Femur (tissue), 1 donor: ENCODE measurements at regions not wholly inside any gene's neighbourhood (a gene's known extent, or its start where the extent isn't known, plus 50 kb on each side); places are given as distances from the start of the nearest gene placed in this dataset.

Experiments
- DNase-seq: peaks from one replicate; pipeline ENCODE4 v3.0.0-alpha.2; 2017

DNA sequence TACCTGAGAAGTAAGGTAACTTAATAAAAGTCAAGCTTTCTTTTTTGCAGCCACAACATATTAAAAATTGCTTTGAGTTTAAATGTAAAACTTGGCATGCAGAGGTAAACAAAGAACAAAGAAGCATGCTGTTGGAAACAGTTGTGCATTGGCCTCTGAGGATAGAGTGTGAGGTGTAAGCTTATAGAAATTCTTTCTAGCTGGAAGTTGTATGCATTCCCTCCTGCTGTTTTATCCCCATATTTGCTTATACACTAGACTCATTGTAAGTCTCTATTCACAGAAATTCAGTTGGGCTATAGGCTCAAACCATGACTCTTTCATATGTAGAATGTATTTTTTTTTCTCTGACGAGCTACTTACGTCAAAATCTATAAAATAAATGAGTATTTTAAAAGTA, 316.3 kb downstream of the SLC6A15 start:
- DNase-seq, result no peak

DNA sequence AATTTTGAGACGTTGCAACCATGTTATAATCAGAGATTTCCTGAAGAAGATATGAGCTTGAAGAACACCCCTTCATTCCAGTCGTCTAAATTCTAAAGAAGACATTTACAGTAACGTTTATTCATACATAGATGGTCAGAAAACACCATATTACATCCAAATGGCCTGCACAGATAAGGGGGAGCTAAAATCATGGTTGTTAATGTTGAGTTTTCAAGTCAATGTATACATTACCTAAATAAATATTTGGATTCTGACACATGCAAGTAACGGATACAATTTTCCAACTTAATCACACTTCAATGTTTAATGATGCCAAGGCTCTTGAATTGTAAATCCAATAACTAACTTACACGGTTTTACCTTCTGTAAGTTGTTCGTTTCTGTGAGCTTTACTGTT, 318.4 kb downstream of the SLC6A15 start:
- DNase-seq, result no peak

DNA sequence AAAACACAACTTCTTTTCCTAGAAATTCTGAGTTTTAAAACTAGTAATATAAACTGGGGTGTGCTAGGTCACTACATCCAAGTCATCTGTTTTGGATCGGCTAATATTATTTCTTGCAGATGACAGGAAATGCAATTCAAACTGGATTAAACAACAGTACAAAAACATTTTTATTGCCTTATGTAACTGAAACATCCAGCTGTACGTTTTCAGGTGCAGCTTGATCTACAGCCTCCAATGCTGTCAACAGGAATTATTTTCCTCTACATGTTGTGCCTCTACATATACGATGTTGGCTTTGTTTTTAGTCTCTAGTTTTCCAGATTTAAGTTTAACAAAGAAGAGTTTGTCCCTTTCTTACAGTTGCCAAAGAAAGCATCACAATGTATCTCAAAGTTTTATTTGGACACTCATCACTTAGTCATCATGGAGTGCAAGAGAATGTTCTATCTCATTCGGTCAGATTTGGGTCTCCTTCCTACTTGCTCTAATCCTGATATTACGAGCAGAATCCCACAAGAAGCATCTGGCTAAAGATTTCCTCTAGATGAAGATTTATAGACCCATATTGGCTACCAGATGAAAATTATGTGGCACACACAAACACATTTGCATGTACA, 326.7 kb downstream of the SLC6A15 start:
- peak; percentile 24 for DNase-seq

DNA sequence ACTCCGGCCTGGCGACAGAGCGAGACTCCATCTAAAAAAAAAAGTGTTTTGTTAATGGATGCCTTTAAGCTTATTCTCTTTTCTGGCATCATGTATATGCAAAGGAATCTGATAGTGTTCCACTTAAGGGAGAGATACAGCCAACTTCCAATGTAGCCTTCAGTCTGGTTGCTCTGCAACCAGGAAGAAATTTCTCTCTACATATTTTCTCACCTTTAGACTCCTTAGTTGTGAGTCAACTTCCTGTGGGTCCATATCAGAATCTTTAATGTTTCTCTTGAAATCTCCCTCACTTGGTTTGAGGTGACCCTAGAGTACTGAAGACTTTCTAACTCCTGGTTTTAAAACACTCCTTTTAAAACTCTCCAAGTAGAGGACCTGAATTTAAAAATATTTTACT, 340.4 kb downstream of the SLC6A15 start:
- DNase-seq, result no peak

DNA sequence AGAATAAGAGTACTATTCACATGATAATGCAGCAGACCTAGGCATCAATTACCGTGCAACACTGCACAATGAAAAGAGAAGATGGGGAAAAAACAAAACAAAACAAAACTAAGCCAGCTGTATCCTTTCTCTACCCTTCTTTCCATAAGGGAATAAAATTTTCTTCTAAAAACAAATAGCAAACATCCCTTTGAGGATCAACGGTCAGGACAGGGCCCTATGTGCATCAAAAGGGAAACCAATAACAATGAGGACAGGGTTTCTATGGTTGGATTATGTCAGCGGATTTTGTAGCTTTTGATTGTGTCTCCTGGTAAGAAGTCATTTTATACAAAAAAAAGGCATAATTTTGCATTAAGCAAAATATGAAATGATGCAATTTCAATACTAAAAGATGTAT, 350.3 kb downstream of the SLC6A15 start:
- no peak for DNase-seq

DNA sequence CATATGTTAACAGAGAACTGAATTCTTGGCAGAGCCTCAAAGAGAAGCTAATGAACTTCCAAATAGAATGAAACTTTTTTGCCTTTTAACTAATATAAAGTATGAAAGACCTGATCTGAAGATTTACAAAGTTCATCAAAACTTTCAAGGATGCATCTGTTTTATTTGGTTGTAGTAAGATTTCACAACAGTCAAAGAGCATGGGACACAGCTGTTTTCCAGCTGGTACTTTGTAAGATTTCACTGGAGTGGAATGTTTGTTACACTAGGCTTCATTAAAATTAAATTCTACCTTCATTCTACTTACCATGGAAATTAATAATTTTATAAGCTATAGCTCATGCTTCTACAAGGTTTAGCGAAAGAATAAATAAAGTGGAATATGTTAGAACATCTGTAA, 351.2 kb downstream of the SLC6A15 start:
- DNase-seq, result no peak

DNA sequence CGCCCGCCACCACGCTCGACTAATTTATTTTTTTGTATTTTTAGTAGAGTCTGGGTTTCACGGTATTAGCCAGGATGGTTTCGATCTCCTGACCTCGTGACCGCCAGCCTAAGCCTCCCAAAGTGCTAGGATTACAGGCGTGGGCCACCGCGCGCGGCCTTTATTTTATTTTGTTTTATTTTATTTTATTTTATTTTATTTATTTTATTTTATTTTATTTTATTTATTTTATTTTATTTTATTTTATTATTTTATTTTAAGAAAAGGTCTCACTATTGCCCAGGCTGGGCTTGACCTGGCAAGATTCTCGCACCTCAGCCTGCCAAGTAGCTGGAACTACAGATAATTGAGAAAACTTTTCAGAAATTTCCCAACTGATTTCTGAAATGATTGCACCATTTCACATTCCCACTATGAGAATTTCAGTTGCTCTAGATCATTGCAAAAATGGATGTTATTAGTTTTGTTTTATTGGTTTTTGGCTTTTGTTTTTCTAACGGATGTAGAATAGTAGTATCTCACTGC, 358.3 kb downstream of the SLC6A15 start:
- no peak for DNase-seq

DNA sequence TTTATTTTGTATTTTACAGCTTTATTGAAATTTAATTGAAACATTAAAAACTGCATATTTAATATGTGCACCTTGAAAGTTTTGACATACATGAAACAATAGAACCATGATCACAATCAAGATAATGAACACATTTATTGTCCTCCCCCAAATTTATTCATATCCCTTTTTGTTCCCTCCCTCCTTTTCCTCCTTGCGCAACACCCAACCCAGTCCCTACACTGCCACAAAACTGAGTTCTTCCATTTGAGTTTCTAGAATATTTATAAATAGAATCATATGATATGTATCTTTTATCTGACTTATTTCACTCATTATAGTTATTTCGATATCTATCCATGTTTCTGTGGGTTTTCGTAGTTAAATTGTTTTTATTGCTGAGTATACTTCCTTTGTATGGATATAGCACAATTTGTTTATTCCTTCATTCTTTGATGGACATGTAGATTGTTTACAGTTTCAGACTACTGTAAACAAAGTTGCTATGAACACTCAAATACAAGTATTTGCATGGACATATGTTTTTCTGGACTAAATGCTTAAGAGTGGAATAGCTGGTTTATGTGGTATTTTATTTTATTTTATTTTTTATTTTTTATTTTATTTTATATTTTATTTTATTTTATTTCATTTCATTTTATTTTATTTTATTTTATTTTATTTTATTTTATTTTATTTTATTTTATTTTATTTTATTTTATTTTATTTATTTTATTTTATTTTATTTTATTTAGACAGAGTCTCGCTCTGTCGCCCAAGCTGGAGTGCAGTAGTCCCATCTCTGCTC, 359.1 kb downstream of the SLC6A15 start:
- DNase-seq, result no peak

DNA sequence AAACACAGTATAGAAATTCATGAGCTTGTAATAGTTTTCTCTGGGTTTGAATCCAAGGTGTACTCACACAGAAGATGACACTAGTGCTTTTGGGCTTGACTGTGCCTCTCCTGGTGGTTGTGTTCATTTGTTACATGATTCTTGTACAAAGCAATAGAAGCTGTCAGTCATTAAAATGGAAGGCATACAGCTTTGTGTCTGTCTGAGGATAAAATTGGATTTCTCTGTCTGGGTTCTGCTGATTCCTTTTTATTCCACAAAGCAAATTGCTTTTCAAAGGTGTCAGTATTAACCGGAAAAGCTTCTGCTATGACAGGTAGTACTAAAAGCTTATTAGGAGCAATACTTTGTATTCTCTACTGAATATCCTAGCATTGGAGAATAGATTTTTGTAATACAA, 361.2 kb downstream of the SLC6A15 start:
- DNase-seq, result no peak

DNA sequence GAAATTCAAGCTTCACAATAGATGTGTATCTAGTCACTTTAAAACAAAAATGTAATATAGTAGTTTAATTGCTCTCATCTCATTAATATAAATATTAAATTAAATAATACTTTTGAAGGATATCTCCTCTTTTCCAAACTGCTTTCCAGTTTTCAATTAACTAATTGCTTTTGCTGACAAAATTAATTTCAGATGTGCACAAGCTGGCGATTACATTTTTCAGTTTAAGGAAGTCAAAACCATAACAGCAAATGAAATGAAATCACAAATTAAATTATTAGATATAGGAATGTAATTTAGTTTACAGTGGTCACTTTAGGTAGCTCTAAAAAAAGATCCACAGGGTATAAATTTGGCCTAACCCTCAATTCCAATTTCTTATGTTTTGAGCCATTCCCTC, 362.1 kb downstream of the SLC6A15 start:
- no peak for DNase-seq

DNA sequence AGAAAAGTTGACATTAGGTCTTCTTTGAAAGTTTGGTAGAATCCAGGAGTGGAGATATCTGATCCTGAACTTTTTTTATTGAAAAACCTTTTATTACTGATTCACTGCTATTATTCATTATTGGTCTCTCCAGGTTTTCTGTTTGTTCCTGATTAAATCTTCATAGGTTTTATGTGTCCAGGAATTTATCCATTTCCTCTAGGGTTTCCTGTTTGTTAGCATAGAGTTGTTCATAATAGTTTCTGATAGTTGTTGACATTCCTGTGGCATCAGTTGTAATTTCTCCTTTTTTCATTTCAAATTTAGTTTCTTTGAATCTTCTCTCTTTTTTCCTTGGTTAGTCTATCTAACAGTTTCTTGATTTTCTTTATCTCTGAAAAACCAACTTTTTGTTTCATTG, 370.3 kb downstream of the SLC6A15 start:
- DNase-seq, result no peak

DNA sequence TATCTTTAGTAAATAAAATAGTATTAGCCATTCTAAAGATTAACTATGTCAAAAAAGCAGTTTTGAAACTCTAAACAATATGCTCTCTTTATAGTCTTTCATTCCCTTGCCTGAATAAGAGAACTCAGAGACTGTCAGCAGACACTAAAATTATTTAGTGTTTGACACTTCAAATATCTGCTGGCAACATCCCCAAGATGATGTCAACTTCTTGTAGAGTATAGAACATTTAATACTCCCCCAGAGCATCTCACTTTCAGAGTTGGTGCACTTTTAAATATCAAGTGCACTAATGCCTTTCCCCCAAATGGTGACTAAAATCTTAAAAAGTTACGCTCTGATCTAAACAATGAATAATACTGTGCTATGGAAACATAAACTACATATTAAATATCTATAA, 374.9 kb downstream of the SLC6A15 start:
- DNase-seq, result no peak

DNA sequence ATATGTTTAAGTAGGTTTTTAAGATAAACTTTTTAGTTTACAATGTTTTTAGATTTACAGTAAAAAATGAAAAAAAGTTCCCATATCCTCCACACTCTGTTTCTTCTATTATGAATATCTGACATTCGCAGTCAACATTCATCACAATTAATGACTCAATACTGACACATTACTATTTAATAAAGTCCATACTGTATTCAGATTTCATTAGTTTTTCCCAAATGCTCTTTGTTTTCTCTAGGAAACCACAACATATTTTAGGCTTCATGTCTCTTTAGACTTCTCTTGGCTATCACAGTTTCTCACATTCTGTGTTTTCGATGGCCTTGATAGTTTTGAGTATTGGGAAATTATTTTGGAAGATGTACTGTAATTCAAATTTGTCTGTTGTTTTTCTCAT, 399.8 kb downstream of the SLC6A15 start:
- no peak for DNase-seq

DNA sequence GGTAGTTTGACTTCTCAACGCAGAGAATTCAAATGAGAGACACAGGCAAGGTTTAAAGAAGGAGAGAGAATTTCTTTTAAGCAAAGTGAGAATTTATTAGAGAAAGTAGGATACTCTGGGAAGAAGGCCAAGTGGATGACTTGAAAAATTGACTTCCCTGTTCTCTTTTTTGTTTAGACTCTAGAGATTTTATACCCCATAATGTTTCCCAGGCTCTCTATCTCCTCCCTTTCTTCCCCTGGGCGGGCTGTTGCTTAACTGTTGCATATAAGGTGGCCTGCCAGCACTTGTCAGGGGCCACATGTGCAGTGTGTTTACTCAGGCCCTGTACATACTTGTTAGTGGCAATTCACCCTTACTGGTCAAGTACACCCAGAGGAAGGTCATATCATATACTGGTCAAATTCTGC, 403.7 kb downstream of the SLC6A15 start:
- DNase-seq, result no peak

DNA sequence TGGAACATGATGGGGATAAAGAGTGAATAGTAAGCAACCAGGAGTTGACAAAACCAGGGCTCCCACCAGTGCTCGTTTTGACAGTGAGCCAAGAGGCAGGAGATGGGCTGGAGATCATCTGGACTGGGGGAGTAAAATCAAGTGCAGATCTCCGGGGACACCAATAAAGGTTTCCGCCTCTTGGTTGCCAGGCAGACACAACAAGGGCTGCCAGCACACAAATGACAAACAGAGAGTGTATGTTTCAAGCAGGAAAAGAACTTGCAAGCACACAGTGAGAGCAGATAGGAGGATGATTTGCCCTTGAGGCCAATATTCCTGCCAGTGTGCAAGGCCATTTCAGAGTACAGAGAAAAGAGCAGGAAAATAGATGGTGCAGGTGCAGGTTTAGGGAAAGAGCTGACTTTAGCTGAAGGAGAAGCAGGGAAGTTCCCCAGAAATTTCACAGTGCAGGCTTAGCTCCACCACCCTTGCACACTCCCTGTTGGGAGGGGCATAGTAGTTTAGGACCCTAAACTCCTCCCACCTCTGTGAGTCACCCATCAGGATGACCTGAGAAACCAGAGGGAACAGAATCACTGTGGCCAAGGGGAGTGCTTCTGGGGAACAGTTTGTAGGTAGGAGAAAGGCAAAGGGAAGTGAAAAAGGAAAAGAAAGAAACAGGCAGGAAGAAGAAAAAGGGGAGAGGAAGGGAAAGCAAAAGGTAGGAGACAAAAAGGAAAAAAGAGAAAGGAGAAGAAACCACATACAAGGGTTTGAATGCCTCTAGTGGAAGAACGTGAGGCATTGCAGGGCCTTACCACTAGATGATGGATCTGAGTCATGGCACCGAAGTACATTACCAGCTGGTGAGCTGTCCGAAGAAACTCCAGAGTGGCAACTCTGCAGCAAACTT, 404.4 kb downstream of the SLC6A15 start:
- peak; percentile 59 for DNase-seq

DNA sequence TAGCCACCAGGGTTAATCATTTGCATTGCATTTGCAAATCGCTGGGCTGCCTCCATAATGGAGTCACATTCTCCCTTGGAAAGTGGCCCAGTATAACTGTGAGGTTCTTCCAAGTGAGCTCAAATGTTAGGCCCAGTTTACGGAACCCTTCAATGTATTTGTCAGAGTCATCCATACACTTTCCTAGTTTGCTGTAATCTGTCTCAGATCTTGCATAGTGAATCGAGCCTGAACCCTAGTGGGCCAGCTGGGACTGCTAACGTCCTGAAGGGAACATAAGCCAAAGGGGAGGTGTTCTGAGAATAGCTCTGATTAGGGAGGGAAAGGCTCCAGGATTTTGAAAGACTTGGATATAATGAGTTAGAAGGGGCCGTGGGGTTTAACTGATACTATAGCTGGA, 406.3 kb downstream of the SLC6A15 start:
- peak; percentile 62 for DNase-seq

DNA sequence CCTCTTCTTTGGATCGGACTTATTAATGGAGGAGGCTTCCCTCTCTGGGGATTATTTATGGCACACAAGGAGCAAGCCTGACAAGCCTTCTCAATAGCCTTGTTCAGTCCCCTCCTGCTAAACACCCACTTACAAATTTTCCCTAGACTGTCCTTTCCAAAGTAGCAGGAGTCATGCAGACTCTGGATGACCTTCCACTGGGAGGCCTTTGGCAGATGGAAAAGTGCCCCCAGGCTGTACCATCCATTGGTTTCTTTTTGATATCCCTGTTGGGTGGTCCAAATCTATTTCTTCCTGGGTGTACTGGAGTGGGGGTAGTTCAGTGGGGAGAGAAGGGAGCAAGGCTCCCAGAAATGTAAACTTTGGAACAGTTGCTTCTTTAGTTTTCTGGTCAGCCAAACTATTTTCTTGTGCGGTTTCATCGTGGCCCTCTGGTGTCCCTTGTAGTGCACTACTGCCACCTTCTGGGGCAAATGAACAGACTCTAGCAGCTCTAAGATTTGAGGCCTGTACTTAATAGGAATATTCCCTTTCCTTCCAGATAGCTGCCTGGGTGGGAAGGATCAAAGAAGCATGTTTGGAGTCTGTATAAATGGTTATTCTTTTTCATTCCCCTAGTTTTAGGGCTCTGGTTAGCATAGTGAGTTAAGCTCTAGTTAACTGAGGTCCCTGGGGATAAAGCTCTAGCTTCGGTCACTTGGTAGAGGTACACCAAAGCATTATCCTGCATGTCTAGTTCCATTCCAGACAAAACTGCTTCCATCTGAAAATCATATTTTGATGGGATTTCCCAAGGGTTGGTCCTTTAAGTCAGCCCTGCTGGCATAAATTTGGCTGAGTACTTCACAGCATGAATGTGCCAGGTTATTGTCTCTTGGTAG, 409.5 kb downstream of the SLC6A15 start:
- peak; percentile 54 for DNase-seq

DNA sequence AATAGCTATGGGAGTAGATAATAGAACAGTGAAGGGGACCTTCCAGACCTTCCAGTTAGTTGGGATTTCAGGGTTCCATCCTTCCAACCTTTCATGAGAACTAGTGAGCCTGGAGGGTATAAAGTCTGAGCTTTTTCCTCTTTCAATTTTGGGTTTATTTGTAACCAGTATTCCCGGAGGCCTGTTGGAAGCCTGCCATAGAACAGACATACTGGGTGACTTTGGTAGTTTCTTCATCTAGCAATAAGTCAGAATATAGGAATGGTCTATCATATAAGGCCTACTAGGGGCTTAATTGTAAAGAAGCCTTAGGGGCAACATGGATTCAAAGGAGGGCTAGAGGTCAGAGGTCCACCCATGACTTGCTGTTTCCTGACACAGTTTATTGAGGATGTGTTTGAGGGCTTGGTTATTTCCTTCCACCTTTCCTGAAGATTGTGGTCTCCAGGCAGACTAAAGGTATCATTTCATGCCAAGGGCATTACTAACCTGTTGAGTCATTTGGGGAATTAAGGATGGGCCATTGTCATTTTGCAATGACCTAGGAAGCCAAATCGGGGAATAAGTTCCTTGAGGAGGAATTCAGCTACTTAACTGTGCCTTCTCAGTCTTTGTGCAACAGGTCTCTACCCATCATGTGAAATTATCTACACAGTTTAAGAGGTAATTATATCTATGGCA, 410.3 kb downstream of the SLC6A15 start:
- DNase-seq, result no peak

DNA sequence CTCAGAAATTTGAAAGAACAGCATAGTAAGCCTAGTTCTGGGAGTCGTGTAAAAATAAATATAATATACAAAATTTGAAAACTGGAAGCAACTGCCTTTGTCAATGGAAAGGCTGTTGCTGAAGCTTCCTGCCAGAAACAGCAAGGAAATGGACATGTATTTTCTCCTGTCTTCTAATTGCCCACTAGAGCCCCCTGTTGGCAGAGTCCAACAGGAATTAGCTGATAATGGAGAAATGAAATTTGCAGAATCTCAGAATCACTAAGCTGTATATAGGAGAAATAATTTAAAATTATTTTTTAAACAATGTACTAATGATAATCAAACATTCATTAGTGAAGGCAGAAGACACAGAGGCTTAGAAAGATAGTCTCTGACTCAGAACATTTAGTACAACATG, 414.8 kb downstream of the SLC6A15 start:
- DNase-seq, result no peak

DNA sequence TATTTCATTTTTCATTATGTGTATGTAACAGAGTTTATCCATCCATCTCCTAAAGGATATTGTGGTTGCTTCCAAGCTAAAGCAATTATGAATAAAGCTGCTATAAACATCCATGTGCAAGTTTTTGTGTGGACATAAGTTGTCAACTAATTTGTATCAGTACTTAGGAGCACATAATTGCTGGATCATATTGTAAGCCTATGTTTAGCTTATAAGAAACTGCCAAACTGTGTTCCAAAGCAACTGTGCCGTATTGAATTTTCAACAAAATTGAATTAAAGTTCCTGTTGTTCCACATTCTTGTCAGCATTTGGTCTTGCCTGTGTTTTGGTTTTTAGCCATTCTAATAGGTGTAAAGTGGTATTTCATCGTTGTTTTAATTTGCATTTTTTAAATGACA, 416.9 kb downstream of the SLC6A15 start:
- DNase-seq, result no peak

DNA sequence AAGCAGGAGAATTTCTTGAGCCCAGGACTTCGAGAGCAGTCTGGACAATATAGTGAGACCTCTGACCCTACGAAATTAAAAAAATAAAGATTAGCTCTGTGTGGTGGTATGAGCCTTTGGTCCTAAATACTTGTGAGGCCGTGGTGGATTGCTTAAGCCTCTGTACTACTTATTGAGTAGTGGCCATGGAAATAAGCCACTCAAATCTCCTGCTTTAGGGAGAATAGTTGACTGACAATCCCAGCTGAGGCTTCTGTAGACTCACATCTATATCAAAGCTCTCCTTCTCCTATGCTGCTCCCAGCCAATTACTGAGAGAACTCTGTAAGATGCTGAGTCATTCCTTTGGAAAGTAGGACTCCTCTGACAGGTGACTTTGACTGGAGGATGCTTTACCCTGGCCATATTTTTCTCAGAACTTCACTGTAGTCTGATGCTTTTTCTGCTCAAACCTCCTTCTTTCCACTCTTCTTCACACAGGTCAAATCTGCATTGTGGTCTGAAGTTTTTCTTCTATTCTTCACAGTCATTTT, 420.2 kb downstream of the SLC6A15 start:
- DNase-seq, result no peak

DNA sequence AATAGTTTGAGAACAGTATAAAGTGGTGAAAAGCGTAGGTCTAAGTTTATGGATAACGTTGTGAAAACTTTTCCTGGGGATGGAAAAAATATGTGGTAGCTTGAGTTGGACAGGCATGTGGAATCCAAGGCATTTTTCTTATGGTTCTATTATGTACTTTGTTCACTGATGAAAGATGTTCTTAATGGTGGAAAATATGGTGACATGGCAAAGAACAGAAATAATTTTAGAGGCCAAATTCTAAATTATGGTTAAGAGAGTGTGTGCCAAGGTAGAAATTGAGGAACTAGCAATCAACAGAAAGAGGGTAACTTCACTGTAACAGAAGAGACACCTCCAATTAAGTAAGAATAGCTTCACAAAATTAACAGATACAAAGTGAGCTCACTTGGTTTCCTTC, 427.8 kb downstream of the SLC6A15 start:
- DNase-seq, result no peak
